ENCODE measurements at regions not wholly inside any gene's neighbourhood (a gene's known extent, or its start where the extent isn't known, plus 50 kb on each side); places are given as distances from the start of the nearest gene placed in this dataset.

GRCh38 chr2:64380853-64381527, 73.0 kb upstream of the LGALSL start:
- DNase-seq: no peak

GRCh38 chr2:64383016-64383591, 70.9 kb upstream of the LGALSL start:
- no peak for DNase-seq

GRCh38 chr2:64383881-64384280, 70.1 kb upstream of the LGALSL start:
- no peak for DNase-seq

GRCh38 chr2:64386676-64387075, 67.3 kb upstream of the LGALSL start:
- no peak for DNase-seq

- no peak for DNase-seq
These were observed 63.4 kb upstream of the LGALSL start for GRCh38 chr2:64390586-64390985.

- no peak for DNase-seq
These were observed 62.5 kb upstream of the LGALSL start for GRCh38 chr2:64391424-64391823.

- DNase-seq: no peak
These were observed 62.0 kb upstream of the LGALSL start for GRCh38 chr2:64391940-64392339.

GRCh38 chr2:64392529-64392928, 61.4 kb upstream of the LGALSL start:
- DNase-seq: no peak

GRCh38 chr2:64393383-64394010, 60.5 kb upstream of the LGALSL start:
- DNase-seq: peak; percentile 79

GRCh38 chr2:64394153-64394552, 59.8 kb upstream of the LGALSL start:
- DNase-seq: no peak

GRCh38 chr2:64396001-64396400, 58.0 kb upstream of the LGALSL start:
- DNase-seq: no peak

GRCh38 chr2:64396551-64396950, 57.4 kb upstream of the LGALSL start:
- DNase-seq: peak; percentile 95

GRCh38 chr2:64398516-64399129, 55.3 kb upstream of the LGALSL start:
- no peak for DNase-seq

- DNase-seq: no peak
These were observed 54.4 kb upstream of the LGALSL start for GRCh38 chr2:64399521-64399920.

- no peak for DNase-seq
These were observed 53.7 kb upstream of the LGALSL start for GRCh38 chr2:64400105-64400728.

- peak; percentile 78 for DNase-seq
These were observed 53.0 kb upstream of the LGALSL start for GRCh38 chr2:64400733-64401528.

GRCh38 chr2:64401529-64401880, 52.5 kb upstream of the LGALSL start:
- DNase-seq: peak; percentile 82

- DNase-seq: no peak
These were observed 51.1 kb upstream of the LGALSL start for GRCh38 chr2:64402876-64403275.

- DNase-seq: no peak
These were observed 50.5 kb upstream of the LGALSL start for GRCh38 chr2:64403426-64403825.

GRCh38 chr2:64404002-64404731, 49.8 kb upstream of the LGALSL start:
- DNase-seq: peak; percentile 16
